ENCODE measurements at regions not wholly inside any gene's neighbourhood (a gene's known extent, or its start where the extent isn't known, plus 50 kb on each side); places are given as distances from the start of the nearest gene placed in this dataset.

DNA sequence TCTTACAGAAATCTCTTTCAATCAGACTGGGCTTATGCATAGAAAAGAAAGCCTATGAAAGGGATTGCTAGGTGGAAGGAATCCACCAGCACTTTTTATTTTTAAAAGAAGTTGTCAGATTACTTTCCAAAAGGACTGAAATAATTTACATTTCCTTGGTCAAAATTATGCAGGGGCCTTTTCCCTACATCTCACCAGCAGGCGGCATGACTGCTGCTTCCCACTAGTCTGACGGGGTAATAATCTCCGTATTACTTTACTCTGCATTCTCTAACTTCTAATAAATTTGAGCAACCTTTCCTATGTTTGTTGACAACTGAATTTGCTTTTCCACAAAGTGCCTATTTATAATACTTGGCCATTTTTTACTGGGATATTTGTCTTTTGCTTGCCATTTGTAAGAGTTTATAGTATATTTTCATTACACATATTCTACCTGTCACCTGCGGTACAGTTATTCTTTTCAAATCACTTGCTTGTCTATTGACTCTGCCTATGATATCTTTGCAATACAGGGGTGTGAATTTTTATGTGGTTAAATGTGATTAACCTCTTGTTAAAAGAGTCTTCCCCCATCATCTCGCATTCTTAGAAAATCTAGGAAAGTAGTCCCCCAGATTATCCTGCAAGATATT lies 51.9 kb upstream of the USP47 start:
- DNase-seq, result no peak

GRCh38 chr11:11788063-11788710 lies 53.6 kb upstream of the USP47 start:
- DNase-seq, result no peak

DNA sequence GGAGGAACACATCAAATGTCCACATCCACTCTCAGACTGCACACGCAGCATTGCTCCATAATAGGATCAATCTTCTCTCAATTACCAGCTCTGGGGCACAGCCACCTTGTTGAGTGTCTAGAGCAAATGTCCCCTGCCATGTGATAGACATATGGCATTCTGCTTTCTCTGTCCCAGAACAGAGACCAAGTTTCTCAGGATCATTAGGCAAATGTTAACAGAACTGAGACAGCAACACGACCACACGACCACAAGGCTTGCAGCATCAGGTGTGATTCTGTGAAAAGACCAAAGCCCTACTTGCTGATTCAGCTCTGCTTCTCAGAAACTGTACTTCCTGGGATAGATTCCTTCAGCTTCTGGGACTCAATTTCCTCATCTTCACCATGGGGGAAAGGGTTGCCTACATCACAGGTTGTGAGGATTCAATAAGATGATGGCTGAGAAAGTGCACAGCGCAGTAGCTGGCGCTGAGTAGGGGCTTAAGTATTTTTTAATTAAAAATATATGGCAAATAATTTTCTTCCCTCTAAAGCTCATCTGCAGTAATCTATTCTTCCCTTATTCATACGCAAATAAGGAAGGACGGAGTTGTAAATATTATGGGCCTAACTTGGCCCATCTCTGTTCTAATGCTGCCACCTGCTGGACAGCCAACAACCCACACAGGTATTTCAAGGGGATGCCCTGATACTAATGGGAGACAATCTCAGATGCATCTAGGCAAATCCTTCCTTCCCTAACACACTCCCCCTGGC lies 54.3 kb upstream of the USP47 start:
- DNase-seq, result peak; percentile 64

DNA sequence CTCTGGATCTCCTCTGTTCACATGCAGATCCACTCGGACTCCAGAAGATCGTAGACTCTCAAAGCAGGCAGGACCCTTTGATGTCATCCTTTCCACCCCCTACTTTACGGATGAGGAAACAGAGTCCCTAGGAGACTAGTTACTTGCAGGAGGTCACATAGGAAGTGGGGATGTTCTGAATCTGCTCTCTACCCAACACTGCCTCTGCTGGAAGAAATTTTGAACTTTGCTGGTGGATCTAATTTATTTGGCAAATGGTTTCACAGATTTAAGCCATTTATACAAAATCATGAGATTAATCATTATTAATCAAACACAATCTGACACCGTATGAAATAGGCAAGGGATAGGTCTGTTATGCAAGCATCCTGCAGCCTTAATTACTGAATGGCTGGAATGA lies 55.0 kb upstream of the USP47 start:
- DNase-seq, result no peak

DNA sequence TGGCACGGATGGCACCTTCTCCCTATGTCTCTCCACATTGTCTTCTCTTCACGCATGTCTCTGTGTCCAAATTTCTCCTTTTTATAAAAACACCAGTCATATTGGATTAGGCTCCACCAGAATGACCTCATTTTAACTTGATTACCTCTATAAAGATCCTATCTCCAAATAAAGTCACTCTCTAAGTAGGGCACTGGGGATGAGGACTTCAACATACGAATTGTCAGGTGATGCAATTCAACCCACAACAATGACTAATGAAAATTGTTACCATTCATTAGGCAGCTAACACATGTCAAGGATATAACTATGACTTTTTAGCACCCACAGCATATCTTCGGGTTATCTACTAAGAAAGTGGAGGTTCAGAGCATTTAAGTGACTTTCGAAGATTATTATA lies 55.5 kb upstream of the USP47 start:
- DNase-seq, result no peak

DNA sequence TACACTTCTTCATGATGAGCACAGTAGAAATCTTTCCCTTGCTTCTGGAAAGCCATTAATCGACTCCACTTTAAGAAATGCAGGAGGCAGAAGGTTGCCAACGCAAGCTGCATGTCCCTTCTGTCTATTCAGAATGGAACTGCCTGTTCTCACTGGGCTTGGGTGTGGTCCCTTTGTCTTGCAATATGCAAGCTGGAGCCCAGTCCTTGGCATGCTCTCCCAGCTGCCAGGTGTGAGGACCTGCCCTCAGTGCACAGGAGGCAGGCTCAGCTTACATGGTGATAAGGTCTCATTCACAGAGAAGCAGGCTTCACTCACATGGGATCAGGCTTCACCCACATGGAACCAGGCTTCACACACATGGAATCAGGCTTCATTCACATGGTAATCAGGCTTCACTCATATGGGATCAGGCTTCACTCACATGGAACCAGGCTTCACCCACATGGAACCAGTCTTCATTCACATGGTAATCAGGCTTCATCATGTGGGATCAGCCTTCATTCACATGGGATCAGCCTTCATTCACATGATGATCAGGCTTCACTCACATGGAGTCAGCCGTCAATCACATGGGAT lies 59.2 kb upstream of the USP47 start:
- DNase-seq, result peak; percentile 32

DNA sequence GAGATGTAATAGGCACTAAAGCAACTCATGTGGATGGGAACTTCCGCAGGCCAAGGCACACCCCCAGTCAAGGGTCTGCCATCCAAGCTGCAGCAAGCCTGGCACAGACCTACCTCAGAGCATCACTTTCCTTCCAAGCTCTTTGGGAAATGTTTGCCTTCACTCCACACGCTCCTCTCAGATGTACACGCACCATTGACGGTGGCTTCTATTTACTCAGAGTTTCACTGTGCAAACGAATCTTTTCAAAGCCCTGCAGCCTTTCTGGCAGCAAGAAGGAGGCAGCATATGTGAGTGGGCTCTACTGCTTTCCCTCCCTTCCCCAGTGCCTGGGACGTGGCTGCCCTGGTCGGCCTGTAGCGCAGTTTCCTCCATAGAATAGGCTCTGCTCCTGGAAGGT lies 60.9 kb upstream of the USP47 start:
- DNase-seq, result no peak

DNA sequence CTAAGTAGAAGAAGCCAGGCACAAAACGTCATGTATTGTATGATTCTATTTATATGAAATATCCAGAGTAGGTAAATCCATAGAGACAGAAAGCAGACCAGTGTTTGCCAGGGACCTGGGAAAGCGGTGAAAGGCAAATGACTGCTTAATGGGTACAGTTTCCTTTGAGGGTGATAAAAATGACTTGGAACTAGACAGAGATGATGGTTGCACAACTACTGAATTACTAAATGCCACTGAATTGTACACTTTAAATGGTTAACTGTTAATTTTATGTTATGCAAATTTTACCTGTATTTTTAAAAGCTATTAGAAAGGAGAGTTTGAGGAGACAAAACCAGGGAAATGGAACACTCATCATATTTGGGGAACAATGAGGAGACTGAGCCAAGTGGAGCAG lies 61.8 kb upstream of the USP47 start:
- DNase-seq, result no peak

- DNase-seq, result no peak
Observed at GRCh38 chr11:11777897-11778296, 63.9 kb upstream of the USP47 start.

DNA sequence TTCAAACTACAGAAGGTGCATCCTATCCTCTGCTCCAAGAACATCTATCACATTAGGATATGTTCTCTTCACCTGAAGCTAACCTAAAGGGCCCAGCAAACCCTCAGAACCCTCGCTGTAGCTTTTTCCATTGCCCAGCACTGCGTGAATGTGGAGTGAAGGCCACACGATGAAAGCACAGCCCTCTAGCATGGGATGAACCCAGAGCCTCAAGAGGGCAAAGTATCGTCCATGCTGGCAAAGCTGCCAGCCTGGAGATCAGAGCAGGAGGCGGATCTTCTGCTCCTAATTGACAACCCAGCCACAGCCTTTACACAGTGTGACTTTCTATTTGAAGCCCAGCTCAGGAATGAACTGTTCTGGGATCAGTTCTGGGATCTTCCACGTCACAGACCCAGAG lies 65.1 kb upstream of the USP47 start:
- no peak for DNase-seq

DNA sequence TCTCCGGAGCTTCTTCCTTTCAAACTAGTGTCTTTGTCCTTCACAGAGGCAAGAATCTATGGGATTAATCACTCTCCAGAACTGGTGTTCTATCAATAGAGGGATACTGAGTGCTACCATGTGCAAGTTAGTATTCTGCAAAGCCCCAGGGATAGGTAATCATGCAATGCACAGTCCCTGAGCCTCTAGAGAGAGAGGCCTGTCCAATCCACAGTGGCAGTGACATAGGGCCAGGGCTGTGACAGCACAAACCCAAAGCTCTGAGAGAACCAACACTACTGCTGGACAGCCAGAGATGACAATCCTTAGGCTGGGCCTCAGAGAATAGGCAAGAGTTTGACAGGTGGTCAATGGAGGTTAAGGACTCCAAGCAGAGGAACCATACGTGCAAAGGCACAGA lies 66.8 kb upstream of the USP47 start:
- DNase-seq, result no peak

GRCh38 chr11:11772865-11773515 lies 68.8 kb upstream of the USP47 start:
- no peak for DNase-seq

GRCh38 chr11:11770921-11771486 lies 70.8 kb upstream of the USP47 start:
- DNase-seq, result no peak

GRCh38 chr11:11770296-11770695 lies 71.5 kb upstream of the USP47 start:
- no peak for DNase-seq

DNA sequence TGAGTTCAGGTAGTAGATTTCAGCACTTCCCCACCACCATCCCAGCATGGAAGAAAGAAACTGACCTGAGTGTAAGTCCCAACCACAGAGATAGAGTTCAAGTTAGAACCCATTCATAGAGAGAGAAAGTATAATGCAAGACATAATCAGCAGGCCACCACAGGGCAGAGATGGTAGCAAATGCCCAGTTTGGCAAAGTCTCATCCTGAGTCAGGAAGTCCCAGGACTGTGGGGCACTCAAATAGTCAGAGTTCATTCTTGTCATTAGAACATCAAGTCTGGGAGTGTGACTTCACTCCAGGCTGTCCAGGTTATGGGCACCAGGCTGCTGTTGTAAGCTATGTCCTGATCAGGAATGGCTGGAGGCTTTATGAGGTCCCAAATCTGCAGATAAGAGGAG lies 72.0 kb upstream of the USP47 start:
- DNase-seq, result no peak

- DNase-seq, result no peak
Observed at GRCh38 chr11:11769362-11769761, 72.4 kb upstream of the USP47 start.

DNA sequence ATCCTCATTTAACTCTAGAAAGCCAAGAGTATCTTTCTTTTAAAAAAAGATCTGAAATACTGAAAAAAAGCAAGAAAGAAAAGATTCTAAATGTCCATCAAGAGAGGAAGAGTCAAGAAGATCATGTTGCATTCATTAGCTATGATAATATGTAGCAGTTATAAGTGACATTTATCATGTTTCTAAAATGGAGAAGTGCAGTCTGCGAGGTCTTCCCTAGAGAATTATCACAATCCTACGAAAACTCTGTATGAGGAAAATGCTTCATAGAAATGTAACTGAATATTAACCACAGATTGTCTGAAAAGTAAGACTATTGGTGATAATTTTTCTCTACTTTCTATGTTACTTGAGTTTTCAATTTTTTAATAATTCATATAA lies 77.4 kb upstream of the USP47 start:
- DNase-seq, result no peak

DNA sequence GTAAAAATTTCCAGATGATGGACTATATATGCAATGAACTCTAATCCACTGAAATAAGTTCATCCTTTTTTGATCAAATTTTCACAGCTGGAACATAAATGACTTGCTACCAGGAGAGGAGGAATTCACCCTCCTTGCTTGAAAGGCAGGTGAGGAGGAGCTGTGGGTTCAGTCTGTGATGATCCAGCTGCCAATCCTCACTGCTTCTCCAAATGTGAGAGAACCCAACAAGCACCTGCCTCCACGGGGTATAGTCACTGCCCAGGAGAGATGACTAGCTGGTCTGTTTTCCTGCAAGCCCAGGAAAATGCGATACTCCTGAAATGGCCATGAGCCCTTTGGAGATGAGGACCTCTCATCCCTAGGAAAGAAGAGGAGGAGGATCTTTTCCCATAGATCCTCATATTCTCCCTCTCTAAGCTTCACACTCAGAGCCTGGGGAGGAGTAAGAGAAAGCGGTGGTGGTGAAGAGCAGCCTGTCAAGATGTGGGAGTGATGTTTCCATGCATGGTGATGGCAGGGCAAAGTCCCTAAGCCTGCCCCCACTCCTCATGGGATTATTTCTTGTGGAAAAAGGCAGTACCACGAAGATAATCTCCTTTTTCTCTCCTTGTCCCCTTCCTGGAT lies 77.9 kb upstream of the USP47 start:
- DNase-seq, result no peak

DNA sequence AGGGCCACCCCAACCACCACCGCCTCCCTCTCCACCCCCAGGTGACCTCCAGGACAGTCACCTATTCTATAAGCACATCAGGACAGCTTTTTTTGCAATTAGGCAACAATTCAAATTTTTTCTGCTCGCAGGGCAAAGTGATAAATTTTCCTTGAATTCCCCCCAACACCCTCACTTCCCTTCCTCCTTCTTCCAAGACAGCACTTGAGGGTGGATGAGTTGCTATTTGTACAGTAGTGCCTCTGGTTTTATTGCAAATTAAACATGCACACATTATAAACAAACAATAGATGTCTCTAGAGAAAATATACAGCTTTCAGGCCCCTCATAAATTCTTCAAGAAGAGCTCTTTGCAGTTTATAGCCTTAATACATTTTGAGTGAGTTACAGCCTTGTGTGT lies 80.9 kb upstream of the USP47 start:
- DNase-seq, result no peak

- no peak for DNase-seq
Observed at GRCh38 chr11:11758603-11759196, 83.1 kb upstream of the USP47 start.

GRCh38 chr11:11757909-11758308 lies 83.9 kb upstream of the USP47 start:
- DNase-seq, result no peak

DNA sequence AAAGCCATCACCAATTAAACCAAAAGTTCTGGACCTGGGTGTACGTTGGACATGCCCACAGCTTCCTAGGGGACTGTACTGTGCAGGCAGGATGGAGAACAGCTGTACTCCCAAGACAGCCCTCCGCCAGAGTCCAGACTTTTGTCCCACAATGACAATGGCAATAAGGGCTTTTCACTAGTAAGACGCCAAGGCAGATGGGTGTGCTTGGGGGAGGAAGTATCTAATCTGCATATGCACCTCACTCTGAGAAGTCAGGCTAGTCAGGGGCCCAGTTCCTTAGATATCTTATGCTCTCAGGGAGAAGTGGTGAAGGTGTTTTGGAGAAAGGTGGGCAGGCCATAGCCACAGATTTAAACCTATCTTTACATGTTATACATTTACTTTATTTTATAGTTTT lies 85.1 kb upstream of the USP47 start:
- DNase-seq, result no peak
